Stimulated activated CD4-positive, alpha-beta T cell treated with anti-CD3 and anti-CD28 coated beads, Interleukin-2, amount 100 ng/mL, for 48 hours (primary cell): ENCODE measurements at regions not wholly inside any gene's neighbourhood (a gene's known extent, or its start where the extent isn't known, plus 50 kb on each side); places are given as distances from the start of the nearest gene placed in this dataset.
"Not testable (repeated sequence)": the region's sequence is repeated elsewhere in the genome, so short reads cannot be mapped to it uniquely, and the experiment has no call there.

Source experiments
- DNase-seq, 2 donors: peaks; one replicate each; pipeline ENCODE4 v3.0.0-alpha.2; 2020

DNA sequence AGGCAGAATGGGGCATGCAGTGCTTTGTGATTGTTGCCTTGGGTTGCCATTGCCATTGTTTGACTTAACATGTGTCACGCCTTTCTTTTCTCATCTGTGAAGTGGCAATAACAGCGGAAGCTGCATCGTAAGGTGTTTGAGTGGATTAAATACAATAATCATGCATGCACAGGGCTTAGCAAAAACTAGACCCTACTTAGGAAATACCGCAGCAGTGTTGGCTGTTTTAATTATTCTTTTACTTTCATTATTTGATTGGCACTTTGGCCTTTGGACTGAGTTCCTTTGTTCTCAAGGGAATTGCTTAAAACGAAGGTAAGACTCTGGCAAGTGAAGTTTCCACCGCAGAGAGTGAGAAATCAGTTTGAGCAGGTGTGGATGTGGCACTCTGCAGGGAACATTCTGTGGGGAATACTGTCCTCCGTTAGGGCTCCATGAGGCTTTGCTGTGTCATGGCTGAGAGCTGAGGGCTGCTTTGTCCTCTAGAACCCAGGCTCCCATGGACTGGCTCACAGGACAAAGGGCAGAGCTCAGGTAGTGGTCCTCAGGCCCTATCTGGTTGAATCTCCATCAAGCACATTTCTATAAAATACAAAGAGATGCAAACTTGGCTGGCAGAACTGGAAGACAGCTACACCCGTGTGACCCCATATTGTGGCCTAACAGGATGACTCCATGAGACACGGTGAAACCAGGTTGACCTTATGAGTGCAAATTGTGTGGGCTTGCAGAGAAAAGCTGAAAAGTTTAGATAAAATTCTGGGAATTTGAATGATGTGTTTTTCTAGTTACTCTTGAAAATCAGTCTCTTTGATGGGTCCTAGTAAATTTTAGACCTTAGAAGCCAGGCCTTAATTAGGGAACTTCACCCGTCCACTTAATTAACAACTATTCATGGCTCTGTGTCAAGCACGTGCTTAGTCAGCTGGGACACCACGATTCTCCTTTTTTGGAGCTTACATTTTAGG, 407.2 kb downstream of the KCNRG start:
- no peak for DNase-seq

- DNase-seq: no peak
Observed at GRCh38 chr13:50424993-50425392, 409.7 kb downstream of the KCNRG start.

- DNase-seq: no peak
Observed at GRCh38 chr13:50425772-50426171, 410.5 kb downstream of the KCNRG start.

GRCh38 chr13:50426927-50427326, 411.7 kb downstream of the KCNRG start:
- no peak for DNase-seq

GRCh38 chr13:50427511-50427910, 412.3 kb downstream of the KCNRG start:
- not testable (repeated sequence) for DNase-seq

DNA sequence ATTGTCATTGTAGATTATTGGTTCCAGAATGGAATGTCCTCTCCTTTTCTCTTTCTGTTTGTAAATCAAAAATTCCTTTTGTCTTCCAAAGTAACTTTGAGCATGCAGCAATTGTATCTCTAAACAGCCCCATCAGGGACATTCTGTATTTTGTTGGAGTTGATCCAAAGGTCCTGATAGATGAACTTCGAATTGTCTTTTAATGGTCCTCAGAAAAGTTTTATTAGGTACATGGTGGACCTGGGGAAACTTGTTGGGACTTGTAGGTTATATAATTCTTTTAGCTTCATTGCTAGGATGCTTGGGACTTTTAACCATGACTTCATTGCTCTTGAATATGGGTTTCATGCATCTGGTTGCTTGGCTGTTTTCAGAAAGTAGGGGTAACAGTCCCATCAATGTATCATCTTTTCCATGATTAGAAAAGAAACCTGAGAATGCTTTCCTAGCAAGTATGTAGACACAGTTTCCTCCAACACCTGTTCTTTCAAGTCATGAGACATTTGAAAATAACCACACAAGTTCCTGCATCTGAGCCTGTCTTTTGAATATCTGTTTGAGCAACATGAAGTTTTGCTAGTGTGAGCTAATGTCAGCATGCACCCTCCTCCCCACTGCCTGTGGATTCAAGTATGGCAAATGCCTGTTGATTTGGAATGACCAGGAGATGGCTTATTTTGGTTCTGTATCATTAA, 413.1 kb downstream of the KCNRG start:
- DNase-seq: no peak

- DNase-seq: no peak
Observed at GRCh38 chr13:50435011-50435410, 408.5 kb downstream of the DLEU7 start.

GRCh38 chr13:50437252-50437651, 406.2 kb downstream of the DLEU7 start:
- DNase-seq: no peak

DNA sequence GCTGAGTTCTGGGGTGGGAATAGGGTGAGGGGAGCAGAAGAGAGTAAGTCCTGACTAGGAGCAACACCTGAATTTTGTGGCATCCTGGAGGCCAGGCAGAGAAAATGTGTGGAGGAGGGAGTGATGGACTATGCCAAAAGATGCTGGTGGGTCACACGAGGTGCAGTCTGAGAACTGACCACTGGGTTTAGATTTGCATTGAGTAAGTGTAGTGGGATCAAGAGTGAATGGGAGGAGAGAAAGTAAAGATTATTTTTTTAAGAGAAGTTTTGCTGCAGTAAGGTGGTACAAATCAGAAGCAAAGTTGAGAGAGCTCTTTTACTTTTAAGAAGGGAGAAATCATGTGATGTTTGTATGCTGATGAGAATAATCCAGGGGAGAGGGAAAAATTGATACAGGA, 405.1 kb downstream of the DLEU7 start:
- DNase-seq: no peak

GRCh38 chr13:50441130-50441529, 402.4 kb downstream of the DLEU7 start:
- DNase-seq: no peak

DNA sequence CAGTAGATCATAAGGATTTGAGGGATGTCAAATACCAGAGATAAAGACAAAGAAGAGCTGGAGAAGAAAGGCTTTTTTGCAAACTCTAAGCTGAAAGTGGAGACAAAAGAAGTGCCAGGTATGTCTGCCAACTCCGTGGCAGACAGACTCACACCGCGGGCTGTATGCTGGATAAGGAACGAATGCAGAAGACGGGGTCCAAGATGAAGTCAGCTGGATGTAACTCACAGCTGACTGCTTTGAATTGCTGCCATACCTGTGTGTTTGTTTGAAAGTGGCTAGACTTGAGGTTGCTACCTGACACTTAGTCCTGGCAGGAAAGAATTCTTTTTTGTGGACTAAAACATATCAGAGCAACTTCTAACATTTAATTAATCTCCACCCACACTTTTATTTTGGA, 398.8 kb downstream of the DLEU7 start:
- no peak for DNase-seq

DNA sequence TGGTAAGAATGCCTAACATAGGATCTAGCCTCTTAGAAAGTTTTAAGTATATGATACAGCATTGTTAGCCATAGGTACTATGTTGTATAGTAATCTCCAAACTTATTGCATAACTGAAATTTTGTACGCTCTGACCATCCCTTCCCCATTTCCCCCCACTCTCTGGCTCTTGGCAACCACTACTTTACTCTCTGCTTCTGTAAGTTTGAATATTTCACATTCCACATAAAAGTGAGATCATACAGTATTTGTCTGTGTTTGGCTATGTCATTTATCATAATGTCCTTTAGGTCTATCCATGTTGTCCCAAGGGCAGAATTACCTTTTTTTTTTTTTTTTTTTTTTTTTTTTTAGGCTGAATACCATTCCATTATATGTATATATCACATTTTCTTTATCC, 396.9 kb downstream of the DLEU7 start:
- DNase-seq: no peak

DNA sequence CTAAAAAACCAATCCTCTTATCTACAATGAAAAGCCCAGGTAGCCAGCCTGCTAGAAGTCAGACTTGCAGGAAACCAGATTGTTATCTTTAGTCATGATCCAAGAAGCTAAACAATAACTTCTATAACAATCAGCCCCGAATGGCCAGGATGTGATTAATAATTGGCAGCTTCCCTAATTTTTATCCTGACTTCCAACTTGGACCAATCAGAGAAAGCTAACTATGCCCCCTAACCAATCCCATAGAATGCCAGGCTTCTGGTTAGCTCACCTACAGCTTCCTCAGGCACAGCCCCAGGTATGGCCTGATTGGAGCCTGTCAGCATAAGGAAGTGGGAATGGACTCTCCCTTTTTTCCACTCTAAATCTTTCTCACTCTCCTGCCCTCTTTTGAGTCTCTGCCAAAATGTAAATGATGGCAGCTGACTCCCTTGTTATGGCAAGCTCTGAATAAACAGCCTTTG, 394.9 kb downstream of the DLEU7 start:
- DNase-seq: no peak

- DNase-seq: no peak
Observed at GRCh38 chr13:50449465-50449864, 394.0 kb downstream of the DLEU7 start.

GRCh38 chr13:50450279-50450678, 393.2 kb downstream of the DLEU7 start:
- DNase-seq: no peak

DNA sequence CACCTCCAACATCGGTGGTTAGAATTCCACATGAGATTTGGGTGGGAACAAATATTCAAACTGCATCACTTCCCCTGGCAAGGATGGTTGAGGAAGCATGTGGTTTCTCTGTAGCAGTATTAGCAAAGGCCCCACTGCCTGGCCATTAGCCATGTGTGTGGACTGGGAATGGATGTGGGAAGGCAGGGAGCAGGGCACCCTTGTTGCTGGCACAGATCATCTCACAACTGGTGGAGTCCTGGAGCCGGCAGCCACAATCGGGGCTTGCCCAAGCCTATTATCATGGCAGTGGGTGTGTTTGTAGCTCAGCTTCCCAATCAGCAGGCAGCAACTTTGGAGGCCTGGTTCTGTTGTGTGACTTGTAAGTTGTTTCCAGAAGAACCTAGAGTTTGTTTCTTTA, 391.9 kb downstream of the DLEU7 start:
- DNase-seq: no peak

DNA sequence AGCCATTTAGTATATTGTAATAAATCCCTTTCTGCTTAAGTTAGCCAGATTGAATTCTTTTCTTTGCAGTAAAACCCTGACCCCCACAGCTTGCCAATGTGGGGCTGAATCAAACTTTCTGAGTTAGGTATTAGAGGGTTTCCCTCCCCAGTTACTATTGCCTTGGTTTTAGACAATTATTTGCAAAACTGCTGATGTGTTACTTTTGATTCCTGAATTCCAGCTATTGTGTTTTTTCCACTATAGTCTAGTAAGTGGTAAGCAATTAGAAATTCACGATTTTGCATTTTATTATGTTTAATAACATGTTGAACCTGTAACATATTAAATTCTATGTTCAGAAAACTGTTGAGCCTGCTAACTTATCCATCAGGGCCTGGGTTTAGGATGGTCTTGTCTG, 391.5 kb downstream of the DLEU7 start:
- DNase-seq: no peak

DNA sequence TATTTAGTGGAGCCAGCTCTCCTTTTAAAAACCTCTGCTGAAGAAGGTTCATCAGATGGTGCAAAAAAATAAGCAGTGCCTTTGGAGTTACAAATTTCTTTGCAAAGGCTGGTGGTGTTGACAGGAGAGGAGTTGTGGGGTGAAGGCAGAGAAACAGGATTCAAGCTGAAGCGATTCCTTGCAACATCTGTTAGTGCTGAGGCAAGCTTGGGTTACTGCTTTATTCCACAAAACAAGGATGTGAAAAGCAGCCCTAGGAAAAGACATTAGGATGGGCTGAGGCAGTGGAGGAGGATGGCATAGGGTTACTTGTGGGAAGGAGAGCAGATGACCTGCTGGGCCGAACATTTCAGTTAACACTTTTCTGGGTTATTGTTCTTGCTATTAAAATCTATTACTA, 390.7 kb downstream of the DLEU7 start:
- no peak for DNase-seq

DNA sequence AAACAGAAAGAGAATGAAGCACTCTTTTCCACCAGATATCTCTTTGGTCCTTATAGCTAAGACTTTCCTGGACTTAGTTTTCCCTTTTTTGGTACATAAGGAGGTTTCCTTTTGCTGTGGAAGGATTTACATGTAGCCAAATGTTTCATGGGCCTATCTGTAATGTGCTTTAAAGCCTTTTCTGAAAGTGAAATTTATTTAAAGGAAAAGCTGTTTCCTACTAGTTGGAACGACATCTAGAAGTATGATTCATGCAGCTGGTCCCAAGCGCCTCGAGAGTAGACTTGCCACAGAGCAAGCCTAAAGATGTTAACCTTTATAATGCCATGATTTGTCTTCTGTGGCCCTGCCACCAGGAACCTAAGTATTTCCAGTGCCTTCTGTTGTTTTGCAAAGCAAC, 390.3 kb downstream of the DLEU7 start:
- no peak for DNase-seq

DNA sequence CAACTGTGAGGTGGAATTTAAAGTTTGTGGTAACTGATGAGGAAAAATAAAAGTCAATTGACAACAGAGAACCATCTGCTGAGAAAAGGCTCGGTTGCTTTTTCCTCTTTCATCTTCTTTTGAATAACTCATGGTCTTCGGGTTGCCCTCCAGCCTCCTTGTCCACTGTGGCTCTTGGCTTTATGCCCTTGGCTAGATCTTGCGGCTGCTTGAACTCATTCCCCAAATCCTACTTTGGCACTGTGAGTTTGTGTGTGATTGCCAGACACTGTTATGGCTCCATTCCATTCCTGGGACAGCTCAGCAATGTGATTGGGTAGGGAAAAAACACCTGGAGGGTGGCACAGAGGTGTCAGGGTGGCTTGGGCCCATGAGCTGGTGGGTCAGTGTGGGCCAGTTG, 387.4 kb downstream of the DLEU7 start:
- DNase-seq: no peak

DNA sequence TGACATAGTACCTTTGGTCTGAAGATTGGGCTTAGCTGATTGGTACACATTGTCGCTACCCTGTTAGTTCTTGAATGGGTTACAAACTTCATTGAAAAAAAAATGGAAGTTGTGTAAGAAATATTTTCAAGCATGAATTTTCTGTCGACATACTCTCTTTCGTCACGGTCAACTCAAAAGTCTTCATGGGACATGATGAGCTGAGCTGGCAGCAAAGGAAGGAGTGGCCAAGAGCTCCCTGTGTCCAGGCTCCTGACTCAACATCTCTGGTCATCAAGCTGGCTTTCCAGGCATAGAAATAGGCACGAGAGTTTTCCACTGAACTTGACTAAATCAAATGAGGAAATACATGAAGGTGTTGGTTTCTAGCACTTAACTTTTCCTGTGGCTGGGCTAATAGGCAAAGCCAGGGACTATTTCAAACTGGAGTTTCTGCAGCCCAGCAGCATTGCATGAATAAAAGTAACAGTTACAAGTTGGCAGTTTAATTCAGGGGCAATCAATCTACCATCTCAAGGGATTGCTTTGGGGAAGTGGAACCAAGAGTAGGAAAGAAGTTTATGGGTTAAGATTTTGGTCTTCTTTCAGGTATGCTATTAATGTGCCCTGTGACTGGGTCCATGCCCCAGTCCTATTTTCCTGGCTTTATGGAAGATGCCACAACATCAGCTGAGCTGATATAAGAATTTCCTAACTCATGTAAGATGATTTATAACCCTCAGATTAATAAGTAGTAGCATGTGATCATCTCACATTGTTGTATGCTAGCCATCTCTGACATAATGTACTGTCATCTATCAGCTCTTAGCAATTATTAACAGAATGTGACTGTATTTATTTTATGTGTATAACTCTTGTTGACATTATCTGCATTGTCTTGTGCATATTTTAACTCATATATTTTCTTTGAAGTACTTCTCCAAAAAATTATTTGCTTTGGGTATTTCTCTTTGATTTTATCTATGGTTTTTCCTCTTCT, 385.8 kb downstream of the DLEU7 start:
- no peak for DNase-seq

DNA sequence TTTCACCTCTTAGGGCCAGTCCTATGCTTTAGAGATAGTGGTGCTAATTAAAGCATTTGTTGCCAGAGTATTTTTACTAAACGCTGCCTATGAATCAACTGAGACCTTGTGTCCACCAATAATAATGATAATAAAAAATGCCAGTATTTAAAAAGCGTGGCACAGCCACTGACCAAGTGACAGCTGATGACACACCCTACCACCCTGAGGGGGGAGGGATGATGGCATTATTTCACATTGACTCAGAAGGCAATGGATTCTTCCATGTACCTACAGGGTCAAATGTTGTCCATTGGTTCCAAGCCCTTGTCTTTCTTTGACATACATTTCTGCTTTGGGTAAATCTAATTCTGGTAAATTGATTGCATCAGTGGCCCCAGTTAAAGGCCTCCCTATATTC, 384.4 kb downstream of the DLEU7 start:
- no peak for DNase-seq

GRCh38 chr13:50459658-50460057, 383.8 kb downstream of the DLEU7 start:
- no peak for DNase-seq
